ENCODE measurements at regions not wholly inside any gene's neighbourhood (a gene's known extent, or its start where the extent isn't known, plus 50 kb on each side); places are given as distances from the start of the nearest gene placed in this dataset.
"Not testable (repeated sequence)": the region's sequence is repeated elsewhere in the genome, so short reads cannot be mapped to it uniquely, and the experiment has no call there.

DNA sequence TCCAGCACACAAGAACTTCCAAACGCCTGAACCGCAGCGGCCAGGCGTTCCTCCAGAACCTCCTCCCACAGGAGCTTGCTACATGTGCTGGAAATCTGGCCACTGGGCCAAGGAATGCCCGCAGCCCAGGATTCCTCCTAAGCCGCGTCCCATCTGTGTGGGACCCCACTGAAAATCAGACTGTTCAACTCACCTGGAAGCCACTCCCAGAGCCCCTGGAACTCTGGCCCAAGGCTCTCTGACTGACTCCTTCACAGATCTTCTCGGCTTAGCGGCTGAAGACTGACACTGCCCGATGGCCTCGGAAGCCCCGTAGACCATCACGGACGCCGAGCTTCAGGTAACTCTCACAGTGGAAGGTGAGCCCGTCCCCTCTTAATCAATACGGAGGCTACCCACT, 130.2 kb upstream of the ADCY2 start:
- Mint-ChIP-seq H3K36me3 (peaks cover 61% of the 10 kb centered on the region), H3K4me1 (peaks cover 82% of the 10 kb centered on the region)
- DNase-seq (ENCODE audit: low spot score) = not testable (repeated sequence)

DNA sequence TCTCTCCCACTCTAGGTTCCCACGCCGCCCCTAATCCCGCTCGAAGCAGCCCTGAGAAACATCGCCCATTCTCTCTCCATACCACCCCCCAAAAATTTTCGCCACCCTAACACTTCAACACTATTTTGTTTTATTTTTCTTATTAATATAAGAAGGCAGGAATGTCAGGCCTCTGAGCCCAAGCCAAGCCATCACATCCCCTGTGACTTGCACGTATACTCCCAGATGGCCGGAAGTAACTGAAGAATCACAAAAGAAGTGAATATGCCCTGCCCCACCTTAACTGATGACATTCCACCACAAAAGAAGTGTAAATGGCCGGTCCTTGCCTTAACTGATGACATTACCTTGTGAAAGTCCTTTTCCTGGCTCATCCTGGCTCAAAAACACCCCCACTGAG, 127.2 kb upstream of the ADCY2 start:
- H3K4me3 Mint-ChIP-seq, POLR2A ChIA-PET: not testable (repeated sequence)
- CTCF ChIA-PET = interaction anchor here (1.9 kb wide), 1 partner anchor 126 kb away, joined by 15 read pairs; the partner anchor contains the start of gene ADCY2

More for the DNA sequence above, 130.2 kb upstream of the ADCY2 start:
- ATAC-seq; CTCF ChIA-PET; POLR2A ChIA-PET; H3K27me3 Mint-ChIP-seq (ENCODE audit: low read depth): not testable (repeated sequence)
- TF ChIP-seq PRRX2 (CRISPR knock-in tag; IDR thresholded peaks at IDR 0.05) = 0 out of 2 replicates have a peak, but pooled peaks have one; percentile 54
- peak; percentile 70; the same call in 1 of the 2 replicates for TF ChIP-seq ZNF425 (CRISPR knock-in tag; conservative IDR thresholded peaks at IDR 0.05)
- peak; percentile 80; the same call in 1 of the 2 replicates for TF ChIP-seq ZNF416 (CRISPR knock-in tag; IDR thresholded peaks at IDR 0.05)
- H3K4me3 Mint-ChIP-seq = peak overlapping the region; percentile 61
- peak overlapping the region; percentile 99 for H3K27ac Mint-ChIP-seq
- peaks cover 16% of the 10 kb centered on the region for H3K9me3 Mint-ChIP-seq

GRCh38 chr5:7269591-7270274, 126.2 kb upstream of the ADCY2 start:
- peaks cover 24% of the 10 kb centered on the region for H3K9me3 Mint-ChIP-seq
- H3K4me3 Mint-ChIP-seq = no peak overlapping the region
- ChIA-PET POLR2A (interaction anchor here (0.9 to 1.0 kb wide), 3 partner anchors 9 to 125 kb away, joined by 3 to 6 read pairs (median 5); no protein-coding TSS in a partner anchor), CTCF (interaction anchor here (0.6 to 1.9 kb wide), 5 partner anchors 9 to 369 kb away, joined by 3 to 15 read pairs (median 4); partner anchors contain the start of gene ADCY2)
- peak; percentile 73 for ATAC-seq
- peak overlapping the region; percentile 97 for H3K27ac Mint-ChIP-seq
- peaks cover 16% of the 10 kb centered on the region for H3K27me3 Mint-ChIP-seq (ENCODE audit: low read depth)
- no peak for DNase-seq (ENCODE audit: low spot score)
- peaks cover 60% of the 10 kb centered on the region for H3K4me1 Mint-ChIP-seq
- peaks cover 61% of the 10 kb centered on the region for H3K36me3 Mint-ChIP-seq
- TF ChIP-seq, protein P1, sequence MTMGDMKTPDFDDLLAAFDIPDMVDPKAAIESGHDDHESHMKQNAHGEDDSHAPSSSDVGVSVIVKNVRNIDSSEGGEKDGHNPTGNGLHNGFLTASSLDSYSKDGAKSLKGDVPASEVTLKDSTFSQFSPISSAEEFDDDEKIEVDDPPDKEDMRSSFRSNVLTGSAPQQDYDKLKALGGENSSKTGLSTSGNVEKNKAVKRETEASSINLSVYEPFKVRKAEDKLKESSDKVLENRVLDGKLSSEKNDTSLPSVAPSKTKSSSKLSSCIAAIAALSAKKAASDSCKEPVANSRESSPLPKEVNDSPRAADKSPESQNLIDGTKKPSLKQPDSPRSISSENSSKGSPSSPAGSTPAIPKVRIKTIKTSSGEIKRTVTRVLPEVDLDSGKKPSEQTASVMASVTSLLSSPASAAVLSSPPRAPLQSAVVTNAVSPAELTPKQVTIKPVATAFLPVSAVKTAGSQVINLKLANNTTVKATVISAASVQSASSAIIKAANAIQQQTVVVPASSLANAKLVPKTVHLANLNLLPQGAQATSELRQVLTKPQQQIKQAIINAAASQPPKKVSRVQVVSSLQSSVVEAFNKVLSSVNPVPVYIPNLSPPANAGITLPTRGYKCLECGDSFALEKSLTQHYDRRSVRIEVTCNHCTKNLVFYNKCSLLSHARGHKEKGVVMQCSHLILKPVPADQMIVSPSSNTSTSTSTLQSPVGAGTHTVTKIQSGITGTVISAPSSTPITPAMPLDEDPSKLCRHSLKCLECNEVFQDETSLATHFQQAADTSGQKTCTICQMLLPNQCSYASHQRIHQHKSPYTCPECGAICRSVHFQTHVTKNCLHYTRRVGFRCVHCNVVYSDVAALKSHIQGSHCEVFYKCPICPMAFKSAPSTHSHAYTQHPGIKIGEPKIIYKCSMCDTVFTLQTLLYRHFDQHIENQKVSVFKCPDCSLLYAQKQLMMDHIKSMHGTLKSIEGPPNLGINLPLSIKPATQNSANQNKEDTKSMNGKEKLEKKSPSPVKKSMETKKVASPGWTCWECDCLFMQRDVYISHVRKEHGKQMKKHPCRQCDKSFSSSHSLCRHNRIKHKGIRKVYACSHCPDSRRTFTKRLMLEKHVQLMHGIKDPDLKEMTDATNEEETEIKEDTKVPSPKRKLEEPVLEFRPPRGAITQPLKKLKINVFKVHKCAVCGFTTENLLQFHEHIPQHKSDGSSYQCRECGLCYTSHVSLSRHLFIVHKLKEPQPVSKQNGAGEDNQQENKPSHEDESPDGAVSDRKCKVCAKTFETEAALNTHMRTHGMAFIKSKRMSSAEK (CRISPR knock-in tag; IDR thresholded peaks at IDR 0.05; ENCODE audit: borderline replicate concordance) = peak; percentile 46; the same call in 1 of the 2 replicates
- TF ChIP-seq SMAD3 (CRISPR knock-in tag; IDR thresholded peaks at IDR 0.05; ENCODE audit: borderline replicate concordance) = no peak
- TF ChIP-seq, protein P2, sequence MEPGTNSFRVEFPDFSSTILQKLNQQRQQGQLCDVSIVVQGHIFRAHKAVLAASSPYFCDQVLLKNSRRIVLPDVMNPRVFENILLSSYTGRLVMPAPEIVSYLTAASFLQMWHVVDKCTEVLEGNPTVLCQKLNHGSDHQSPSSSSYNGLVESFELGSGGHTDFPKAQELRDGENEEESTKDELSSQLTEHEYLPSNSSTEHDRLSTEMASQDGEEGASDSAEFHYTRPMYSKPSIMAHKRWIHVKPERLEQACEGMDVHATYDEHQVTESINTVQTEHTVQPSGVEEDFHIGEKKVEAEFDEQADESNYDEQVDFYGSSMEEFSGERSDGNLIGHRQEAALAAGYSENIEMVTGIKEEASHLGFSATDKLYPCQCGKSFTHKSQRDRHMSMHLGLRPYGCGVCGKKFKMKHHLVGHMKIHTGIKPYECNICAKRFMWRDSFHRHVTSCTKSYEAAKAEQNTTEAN (CRISPR knock-in tag; IDR thresholded peaks at IDR 0.05) = no peak
- TF ChIP-seq MAX (CRISPR knock-in tag; IDR thresholded peaks at IDR 0.05) = no peak
- no peak for TF ChIP-seq CREM (CRISPR knock-in tag; IDR thresholded peaks at IDR 0.05)
- TF ChIP-seq CDX4 (CRISPR knock-in tag; IDR thresholded peaks at IDR 0.05; ENCODE audit: borderline replicate concordance) = no peak
- no peak for TF ChIP-seq FOXK1 (CRISPR knock-in tag; IDR thresholded peaks at IDR 0.05)

More for the DNA sequence above, 127.2 kb upstream of the ADCY2 start:
- DNase-seq (ENCODE audit: low spot score); H3K27me3 Mint-ChIP-seq (ENCODE audit: low read depth); ATAC-seq: not testable (repeated sequence)
- TF ChIP-seq, protein P1 (CRISPR knock-in tag; IDR thresholded peaks at IDR 0.05; ENCODE audit: borderline replicate concordance) = 0 out of 2 replicates have a peak, but pooled peaks have one; percentile 62
- Mint-ChIP-seq H3K36me3 (peaks cover 63% of the 10 kb centered on the region), H3K9me3 (peaks cover 27% of the 10 kb centered on the region), H3K4me1 (peaks cover 68% of the 10 kb centered on the region), H3K27ac (peak overlapping the region; percentile 98)
